ENCODE measurements at regions not wholly inside any gene's neighbourhood (a gene's known extent, or its start where the extent isn't known, plus 50 kb on each side); places are given as distances from the start of the nearest gene placed in this dataset.

GRCh38 chr12:114483996-114484395 is 78.1 kb upstream of the TBX5 start:
- no peaks in the 10 kb centered on the region for H3K9me2 ChIP-seq (replicated peaks; ENCODE audit: low read depth, low read length)
- H3F3A ChIP-seq (ENCODE audit: low read depth): no peaks in the 10 kb centered on the region
- no peaks in the 10 kb centered on the region for H3K36me3 ChIP-seq (ENCODE audit: insufficient read depth, low read length)
- H3K27me3 ChIP-seq (ENCODE audit: insufficient read depth, low read length, poor library complexity, severe bottlenecking): no peaks in the 10 kb centered on the region
- no peak for TF ChIP-seq CTCF (conservative IDR thresholded peaks at IDR 0.05; ENCODE audit: low read length)
- TF ChIP-seq EZH2phosphoT487 (IDR thresholded peaks at IDR 0.05; ENCODE audit: borderline replicate concordance): no peak
- no peak overlapping the region for H3K4me2 ChIP-seq (ENCODE audit: low read depth, low read length, poor library complexity, severe bottlenecking)
- H2AFZ ChIP-seq (ENCODE audit: low read length): no peak overlapping the region
- H3K9ac ChIP-seq (ENCODE audit: low read depth, low read length, poor library complexity, severe bottlenecking): no peak overlapping the region
- H4K20me1 ChIP-seq (ENCODE audit: insufficient read depth, low read length, poor library complexity, severe bottlenecking): no peaks in the 10 kb centered on the region
- H3K79me2 ChIP-seq (ENCODE audit: insufficient read depth, low read length): no peaks in the 10 kb centered on the region
- no peaks in the 10 kb centered on the region for H3K4me1 ChIP-seq (ENCODE audit: insufficient read depth, low read length, poor library complexity, severe bottlenecking)
- no peaks in the 10 kb centered on the region for H3K9me3 ChIP-seq (ENCODE audit: insufficient read depth, low read depth, low read length)
- H3K4me3 ChIP-seq (ENCODE audit: low read length, poor library complexity, severe bottlenecking): no peak overlapping the region

GRCh38 chr12:114481200-114481535 is 75.2 kb upstream of the TBX5 start:
- H3K4me1 ChIP-seq (ENCODE audit: insufficient read depth, low read length, poor library complexity, severe bottlenecking): no peaks in the 10 kb centered on the region
- no peak overlapping the region for H3K4me2 ChIP-seq (ENCODE audit: low read depth, low read length, poor library complexity, severe bottlenecking)
- H3K9ac ChIP-seq (ENCODE audit: low read depth, low read length, poor library complexity, severe bottlenecking): no peak overlapping the region
- no peaks in the 10 kb centered on the region for H3K36me3 ChIP-seq (ENCODE audit: insufficient read depth, low read length)
- no peaks in the 10 kb centered on the region for H3K79me2 ChIP-seq (ENCODE audit: insufficient read depth, low read length)
- H3K9me3 ChIP-seq (ENCODE audit: insufficient read depth, low read depth, low read length): no peaks in the 10 kb centered on the region
- no peaks in the 10 kb centered on the region for H4K20me1 ChIP-seq (ENCODE audit: insufficient read depth, low read length, poor library complexity, severe bottlenecking)
- H2AFZ ChIP-seq (ENCODE audit: low read length): no peak overlapping the region
- no peak overlapping the region for H3K4me3 ChIP-seq (ENCODE audit: low read length, poor library complexity, severe bottlenecking)
- TF ChIP-seq EZH2phosphoT487 (IDR thresholded peaks at IDR 0.05; ENCODE audit: borderline replicate concordance): no peak
- TF ChIP-seq CTCF (conservative IDR thresholded peaks at IDR 0.05; ENCODE audit: low read length): no peak
- no peaks in the 10 kb centered on the region for H3F3A ChIP-seq (ENCODE audit: low read depth)
- H3K9me2 ChIP-seq (replicated peaks; ENCODE audit: low read depth, low read length): no peaks in the 10 kb centered on the region
- no peaks in the 10 kb centered on the region for H3K27me3 ChIP-seq (ENCODE audit: insufficient read depth, low read length, poor library complexity, severe bottlenecking)

GRCh38 chr12:114480337-114481199 is 74.6 kb upstream of the TBX5 start:
- Histone ChIP-seq H3K79me2 (ENCODE audit: insufficient read depth, low read length) (no peaks in the 10 kb centered on the region), H3K4me2 (ENCODE audit: low read depth, low read length, poor library complexity, severe bottlenecking) (no peak overlapping the region), H2AFZ (ENCODE audit: low read length) (no peak overlapping the region), H3F3A (ENCODE audit: low read depth) (no peaks in the 10 kb centered on the region), H3K4me3 (ENCODE audit: low read length, poor library complexity, severe bottlenecking) (no peak overlapping the region), H3K27me3 (ENCODE audit: insufficient read depth, low read length, poor library complexity, severe bottlenecking) (no peaks in the 10 kb centered on the region), H3K9me2 (replicated peaks; ENCODE audit: low read depth, low read length) (no peaks in the 10 kb centered on the region), H3K4me1 (ENCODE audit: insufficient read depth, low read length, poor library complexity, severe bottlenecking) (no peaks in the 10 kb centered on the region), H3K9me3 (ENCODE audit: insufficient read depth, low read depth, low read length) (no peaks in the 10 kb centered on the region), H3K9ac (ENCODE audit: low read depth, low read length, poor library complexity, severe bottlenecking) (no peak overlapping the region), H3K36me3 (ENCODE audit: insufficient read depth, low read length) (no peaks in the 10 kb centered on the region), H4K20me1 (ENCODE audit: insufficient read depth, low read length, poor library complexity, severe bottlenecking) (no peaks in the 10 kb centered on the region)
- TF ChIP-seq CTCF (conservative IDR thresholded peaks at IDR 0.05; ENCODE audit: low read length) (no peak), EZH2phosphoT487 (IDR thresholded peaks at IDR 0.05; ENCODE audit: borderline replicate concordance) (no peak)

Measured in Loucy (cell line).